H1 (cell line): ENCODE measurements at regions not wholly inside any gene's neighbourhood (a gene's known extent, or its start where the extent isn't known, plus 50 kb on each side); places are given as distances from the start of the nearest gene placed in this dataset.

Source experiments
- CTCF ChIA-PET: fragments of 300-600 bp; sonication (Branson Sonifier 250); formaldehyde crosslinking; loops from one replicate; lab custom pipeline; 2021; ENCODE audit not compliant: partially characterized antibody; lab: Charles Lee
- POLR2A ChIA-PET: fragments of 300-600 bp; sonication (Branson Sonifier 250); formaldehyde crosslinking; loops from one replicate; lab custom pipeline; 2021; ENCODE audit warnings: inconsistent platforms; ENCODE audit not compliant: partially characterized antibody; lab: Charles Lee
- DNase-seq, 2 experiments: peaks; one replicate each; pipeline versions ENCODE4 v3.0.0 to v3.0.0-alpha.2; 2010 to 2022; ENCODE audit warnings: low spot score in 2 of 2, low read depth in 1 of 2, mixed read lengths in 1 of 2
- FAIRE-seq: peaks from 2 replicates; lab custom pipeline; 2011; peaks lifted over from hg19 to GRCh38; lab: Jason Lieb, UNC
- H2AFZ ChIP-seq: 2 replicates; pipeline ENCODE4 v1.8.1; 2012; ENCODE audit warnings: low read length, inconsistent platforms
- H2AK5ac ChIP-seq: 2 replicates; pipeline ENCODE4 v1.6.1; 2013; ENCODE audit warnings: low read depth, low read length
- H2BK120ac ChIP-seq: replicated peaks from 2 replicates; pipeline ENCODE3; 2013; ENCODE audit warnings: low read depth, low read length, inconsistent platforms
- H2BK12ac ChIP-seq: 2 replicates; pipeline ENCODE4 v1.6.1; 2013; ENCODE audit warnings: low read depth, low read length
- H2BK15ac ChIP-seq: 2 replicates; pipeline ENCODE4 v1.6.1; 2013; ENCODE audit warnings: low read length
- H2BK20ac ChIP-seq: 2 replicates; pipeline ENCODE4 v1.6.1; 2013; ENCODE audit warnings: low read length
- H2BK5ac ChIP-seq: 2 replicates; pipeline ENCODE4 v1.6.1; 2013; ENCODE audit warnings: low read depth, low read length
- H3K14ac ChIP-seq: 2 replicates; pipeline ENCODE4 v1.6.1; 2013; ENCODE audit warnings: inconsistent platforms; ENCODE audit not compliant: insufficient read length
- H3K18ac ChIP-seq: 2 replicates; pipeline ENCODE4 v1.6.1; 2013; ENCODE audit warnings: low read length; ENCODE audit errors: extremely low read depth
- H3K23ac ChIP-seq: 2 replicates; pipeline ENCODE4 v1.6.1; 2013; ENCODE audit warnings: inconsistent platforms; ENCODE audit not compliant: insufficient read length
- H3K23me2 ChIP-seq: 2 replicates; pipeline ENCODE4 v1.6.1; 2013; ENCODE audit warnings: low read depth, low read length
- H3K27ac ChIP-seq: 2 replicates; pipeline ENCODE4 v1.6.1; 2011; ENCODE audit warnings: low read depth, low read length, inconsistent platforms
- H3K27me3 ChIP-seq, 4 experiments: replicated peaks in 1 of 4; 1 replicate in 1 of 4; 2 replicates in 3 of 4; pipeline versions ENCODE4 v1.6.1 to v1.8.1; 2011 to 2013; ENCODE audit warnings: low read length in 3 of 4, mild to moderate bottlenecking in 3 of 4, inconsistent platforms in 2 of 4, mixed read lengths in 2 of 4, moderate library complexity in 1 of 4; ENCODE audit not compliant: control insufficient read depth in 3 of 4, insufficient read depth in 3 of 4; ENCODE audit errors: extremely low read depth in 1 of 4
- H3K36me3 ChIP-seq, 4 experiments: 2 replicates each; pipeline versions ENCODE4 v1.6.1 to v1.8.1; 2011 to 2013; ENCODE audit warnings: mild to moderate bottlenecking in 4 of 4, low read length in 3 of 4, moderate library complexity in 2 of 4, control low read depth in 1 of 4, inconsistent platforms in 1 of 4; ENCODE audit not compliant: insufficient read depth in 4 of 4, control insufficient read depth in 2 of 4
- H3K4ac ChIP-seq: replicated peaks from 2 replicates; pipeline ENCODE3; 2013; ENCODE audit warnings: low read length, low read depth, mixed read lengths, inconsistent platforms; ENCODE audit not compliant: insufficient read length
- H3K4me1 ChIP-seq, 4 experiments: replicated peaks in 1 of 4; 1 replicate in 1 of 4; 2 replicates in 3 of 4; pipeline versions ENCODE4 v1.6.1 to v1.8.1; 2011 to 2013; ENCODE audit warnings: low read length in 3 of 4, inconsistent platforms in 2 of 4, mixed read lengths in 1 of 4; ENCODE audit not compliant: insufficient read depth in 4 of 4, control insufficient read depth in 3 of 4
- H3K4me2 ChIP-seq, 2 experiments: 2 replicates each; pipeline versions ENCODE4 v1.6.1 to v1.8.1; 2011 to 2013; ENCODE audit warnings: low read depth in 2 of 2, low read length in 2 of 2, control low read depth in 1 of 2, inconsistent platforms in 1 of 2, mild to moderate bottlenecking in 1 of 2; ENCODE audit not compliant: insufficient read depth in 1 of 2
- H3K4me3 ChIP-seq, 4 experiments: fragments of 200-600, 300-600 bp in 1 of 4; sonication (generic), shearing (Covaris generic), sonication (Bioruptor Twin) in 1 of 4; 2 replicates each; pipeline versions ENCODE4 v1.5.1 to v1.8.1; 2011 to 2016; ENCODE audit warnings: low read length in 4 of 4, low read depth in 3 of 4, control low read depth in 2 of 4, inconsistent platforms in 2 of 4, mild to moderate bottlenecking in 2 of 4, mixed read lengths in 1 of 4, moderate library complexity in 1 of 4; ENCODE audit not compliant: insufficient read depth in 2 of 4; ENCODE audit errors: extremely low read depth in 1 of 4
- H3K56ac ChIP-seq: replicated peaks from 2 replicates; pipeline ENCODE3; 2013; ENCODE audit warnings: low read depth, mild to moderate bottlenecking, mixed read lengths, low read length, inconsistent platforms; ENCODE audit not compliant: insufficient read length
- H3K79me1 ChIP-seq: 2 replicates; pipeline ENCODE4 v1.6.1; 2013; ENCODE audit warnings: low read depth, low read length, control low read depth
- H3K79me2 ChIP-seq, 2 experiments: 2 replicates each; pipeline versions ENCODE4 v1.6.1 to v1.8.1; 2012 to 2013; ENCODE audit warnings: low read length in 2 of 2, mild to moderate bottlenecking in 2 of 2, inconsistent platforms in 1 of 2; ENCODE audit not compliant: insufficient read depth in 2 of 2, control insufficient read depth in 1 of 2
- H3K9ac ChIP-seq, 4 experiments: replicated peaks in 1 of 4; 1 replicate in 1 of 4; 2 replicates in 3 of 4; pipeline versions ENCODE4 v1.6.1 to v1.8.1; 2011 to 2013; ENCODE audit warnings: low read depth in 3 of 4, low read length in 3 of 4, control low read depth in 2 of 4, mild to moderate bottlenecking in 2 of 4, moderate library complexity in 2 of 4, inconsistent platforms in 1 of 4; ENCODE audit errors: extremely low read depth in 1 of 4
- H3K9me3 ChIP-seq, 2 experiments: 2 replicates each; pipeline versions ENCODE4 v1.6.1 to v1.8.1; 2012 to 2013; ENCODE audit warnings: mild to moderate bottlenecking in 2 of 2, moderate library complexity in 2 of 2, control low read depth in 1 of 2, inconsistent platforms in 1 of 2, low read depth in 1 of 2, low read length in 1 of 2, mixed read lengths in 1 of 2; ENCODE audit not compliant: insufficient read depth in 2 of 2
- H4K20me1 ChIP-seq, 2 experiments: replicated peaks in 1 of 2; 2 replicates each; pipeline versions ENCODE3 to v1.8.1; 2011 to 2013; ENCODE audit warnings: inconsistent platforms in 2 of 2, low read length in 2 of 2, mild to moderate bottlenecking in 1 of 2; ENCODE audit not compliant: insufficient read depth in 2 of 2, control insufficient read depth in 1 of 2
- H4K5ac ChIP-seq: 2 replicates; pipeline ENCODE4 v1.6.1; 2013; ENCODE audit warnings: low read length, low read depth, mixed read lengths, inconsistent platforms; ENCODE audit not compliant: insufficient read length
- H4K8ac ChIP-seq: 2 replicates; pipeline ENCODE4 v1.8.0; 2013; ENCODE audit warnings: mild to moderate bottlenecking, moderate library complexity, low read length, inconsistent platforms; ENCODE audit not compliant: insufficient read depth; ENCODE audit errors: extremely low read depth
- H4K91ac ChIP-seq: replicated peaks from 2 replicates; pipeline ENCODE3; 2013; ENCODE audit warnings: low read length, mixed read lengths, inconsistent platforms; ENCODE audit not compliant: insufficient read length
- PHF8 ChIP-seq: fragments of 200-600 bp; sonication (generic); conservative IDR thresholded peaks from 2 replicates; pipeline ENCODE4 v1.7.1; 2012; ENCODE audit warnings: low read depth, mild to moderate bottlenecking, inconsistent platforms, low read length, moderate library complexity
- SIRT6 ChIP-seq: IDR thresholded peaks from one replicate; pipeline ENCODE4 v1.7.1; 2012; ENCODE audit warnings: low read length, inconsistent platforms
- WGBS, 2 experiments: shearing (Covaris generic) in 1 of 2; methylation state at CpG; one replicate each; pipeline versions ENCODE4 v1.1.6 to v1.1.7; 2013 to 2015; ENCODE audit warnings: low lambda C conversion rate in 2 of 2, mixed read lengths in 2 of 2, inconsistent platforms in 1 of 2, low coverage in 1 of 2, missing lambda C conversion rate in 1 of 2; ENCODE audit not compliant: insufficient replicate concordance in 2 of 2, insufficient coverage in 1 of 2, insufficient read length in 1 of 2; ENCODE audit errors: extremely low coverage in 1 of 2, missing lambda C conversion rate in 1 of 2; 5-methylcytosine and 5-hydroxymethylcytosine counted together

GRCh38 chr13:39909634-39910033, 254.2 kb downstream of the COG6 start:
- Histone ChIP-seq H3K79me2 (no peaks in the 10 kb centered on the region), H3K4me2 (no peak overlapping the region), H3K9ac (no peak overlapping the region), H3K79me1 (no peaks in the 10 kb centered on the region), H3K23me2 (no peaks in the 10 kb centered on the region), H3K27ac (no peak overlapping the region), H2AK5ac (no peak overlapping the region), H2BK120ac (no peak overlapping the region), H3K56ac (no peak overlapping the region), H3K18ac (no peak overlapping the region), H2BK20ac (no peak overlapping the region), H4K91ac (no peak overlapping the region), H3K27me3 (no peaks in the 10 kb centered on the region; a peak in 1 of 7 replicates), H3K4ac (no peak overlapping the region), H2BK5ac (no peak overlapping the region)
- POLR2A ChIA-PET = no interaction called here
- 92% methylated on average over 3 of the region's 3 CpGs; no CpG with 5 or more reads in 1 of the 2 experiments for whole genome bisulfite sequencing, 2 experiments
- TF ChIP-seq PHF8 = no peak
- TF ChIP-seq SIRT6 = no peak
- TF ChIP-seq, all 59 proteins: peak for 0
- no peak overlapping the region for H4K8ac ChIP-seq
- H3K36me3 ChIP-seq = no peaks in the 10 kb centered on the region
- no peak overlapping the region for H3K4me3 ChIP-seq
- DNase-seq (no peak), FAIRE-seq (no peak)
- no peaks in the 10 kb centered on the region for H3K4me1 ChIP-seq
- no peaks in the 10 kb centered on the region for H4K20me1 ChIP-seq
- no peak overlapping the region for H3K14ac ChIP-seq
- H3K23ac ChIP-seq = no peak overlapping the region
- H3K9me3 ChIP-seq = no peaks in the 10 kb centered on the region
- H2BK12ac ChIP-seq = no peak overlapping the region
- no peak overlapping the region for H4K5ac ChIP-seq
- CTCF ChIA-PET = no interaction called here
- no peak overlapping the region for H2AFZ ChIP-seq
- no peak overlapping the region for H2BK15ac ChIP-seq
